Activated T-cell treated with anti-CD3 and anti-CD28 coated beads, Interleukin-2, amount 50 U/mL, for 24 hours (primary cell): ENCODE measurements at regions not wholly inside any gene's neighbourhood (a gene's known extent, or its start where the extent isn't known, plus 50 kb on each side); places are given as distances from the start of the nearest gene placed in this dataset.

Source experiments
- DNase-seq: peaks from one replicate; pipeline ENCODE4 v3.0.0-alpha.2; 2020
- H3K27ac Mint-ChIP-seq: 2 replicates; pipeline ENCODE4 v1.8.0; 2020; ENCODE audit warnings: mild to moderate bottlenecking, mixed read lengths
- H3K27me3 Mint-ChIP-seq: 2 replicates; pipeline ENCODE4 v1.8.0; 2020; ENCODE audit warnings: mixed read lengths
- H3K36me3 Mint-ChIP-seq: 2 replicates; pipeline ENCODE4 v1.8.0; 2020; ENCODE audit warnings: low read depth, mixed read lengths
- H3K4me1 Mint-ChIP-seq: 2 replicates; pipeline ENCODE4 v1.8.0; 2020; ENCODE audit warnings: low read depth, mixed read lengths
- H3K4me3 Mint-ChIP-seq: 2 replicates; pipeline ENCODE4 v1.8.0; 2020; ENCODE audit warnings: mild to moderate bottlenecking, moderate library complexity, mixed read lengths
- H3K9me3 Mint-ChIP-seq: 2 replicates; pipeline ENCODE4 v1.8.0; 2020; ENCODE audit warnings: mixed read lengths

DNA sequence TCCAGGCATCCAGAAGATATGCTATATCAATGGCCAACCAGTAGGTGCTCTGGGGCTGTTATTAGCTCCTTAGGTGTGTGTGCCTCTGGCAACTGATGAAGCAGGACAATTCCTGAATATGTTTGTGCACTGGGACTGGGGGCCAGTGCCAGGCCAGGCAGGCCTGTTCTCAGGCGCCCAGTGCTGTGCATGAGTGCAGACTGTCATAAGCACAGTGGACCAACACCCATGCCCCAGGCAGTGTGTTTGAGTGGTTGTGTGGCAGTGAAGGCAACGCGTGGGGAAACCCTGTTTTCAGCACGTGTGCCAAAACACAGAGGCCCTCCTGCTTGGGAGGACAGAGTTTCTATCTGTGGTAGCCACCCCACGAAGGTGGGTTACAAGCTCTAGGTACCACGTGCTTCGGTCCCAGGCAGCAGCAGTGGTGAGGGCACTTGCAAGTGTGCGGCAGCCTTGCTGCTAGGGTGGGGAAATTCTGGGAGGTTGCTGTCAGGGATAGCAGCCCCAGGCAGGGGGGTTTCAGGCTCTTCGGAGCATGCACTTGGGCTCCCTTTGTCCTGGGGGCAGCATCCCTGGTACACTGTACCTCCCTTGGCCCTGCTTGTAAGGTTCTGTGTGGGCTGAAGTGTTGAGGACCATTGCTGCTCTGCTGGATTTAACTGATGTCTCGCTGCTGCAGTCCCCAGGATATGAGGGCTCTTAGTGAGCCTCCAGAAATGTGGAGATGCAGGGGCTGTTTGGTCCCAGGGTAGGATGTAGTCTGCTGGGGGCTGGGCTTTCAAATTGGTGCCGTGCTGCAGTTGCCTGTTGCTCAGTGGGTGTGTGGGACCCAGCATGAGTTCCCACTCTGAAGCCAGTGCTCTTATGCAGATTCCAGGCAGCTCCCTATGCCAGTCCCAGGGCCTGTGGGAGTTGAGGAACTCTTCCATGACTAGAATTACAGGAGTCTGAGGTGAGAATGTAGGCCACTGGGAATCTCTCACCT is 280.9 kb downstream of the RPRM start:
- H3K36me3 Mint-ChIP-seq: no peaks in the 10 kb centered on the region
- H3K4me1 Mint-ChIP-seq: no peaks in the 10 kb centered on the region
- DNase-seq: no peak
- no peak overlapping the region for H3K27ac Mint-ChIP-seq
- no peak overlapping the region for H3K4me3 Mint-ChIP-seq
- H3K9me3 Mint-ChIP-seq: peaks cover 15% of the 10 kb centered on the region
- H3K27me3 Mint-ChIP-seq: no peaks in the 10 kb centered on the region

DNA sequence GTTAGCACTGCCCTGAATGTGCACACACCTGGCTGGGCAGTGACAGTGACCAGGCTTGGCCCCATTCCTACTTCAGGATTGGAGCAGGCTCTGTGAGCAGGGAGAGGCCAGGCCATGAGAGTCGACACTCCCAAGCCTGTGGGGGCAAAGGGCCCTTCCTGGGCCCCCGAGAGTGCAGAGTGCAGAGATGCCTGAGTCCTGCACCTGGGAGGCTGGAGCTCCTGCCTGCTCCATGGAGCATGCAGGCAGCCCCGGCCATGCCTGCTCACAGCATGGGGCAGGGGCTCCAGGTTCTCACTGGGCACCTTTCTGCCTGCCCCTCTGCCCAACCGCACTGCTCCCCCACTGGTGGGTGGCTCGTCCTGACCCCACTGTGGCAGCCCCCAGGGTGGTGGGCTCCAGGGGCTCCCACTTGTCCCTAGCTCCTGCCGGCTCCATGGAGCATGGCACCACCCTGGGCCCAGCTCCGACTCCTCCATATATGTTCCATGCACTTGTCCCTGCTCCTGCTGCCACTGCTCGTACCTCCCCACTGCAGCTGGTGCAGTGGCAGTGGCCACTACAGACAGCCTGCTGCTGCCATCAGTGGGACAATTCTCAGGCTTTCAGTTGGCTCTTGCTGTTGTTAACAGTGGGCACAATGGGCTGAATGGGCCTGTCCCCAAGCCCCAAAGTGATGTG is 282.0 kb downstream of the RPRM start:
- Mint-ChIP-seq H3K9me3 (peaks cover 15% of the 10 kb centered on the region), H3K4me3 (no peak overlapping the region), H3K36me3 (no peaks in the 10 kb centered on the region), H3K27ac (no peak overlapping the region), H3K27me3 (no peaks in the 10 kb centered on the region), H3K4me1 (no peaks in the 10 kb centered on the region)
- DNase-seq: no peak

DNA sequence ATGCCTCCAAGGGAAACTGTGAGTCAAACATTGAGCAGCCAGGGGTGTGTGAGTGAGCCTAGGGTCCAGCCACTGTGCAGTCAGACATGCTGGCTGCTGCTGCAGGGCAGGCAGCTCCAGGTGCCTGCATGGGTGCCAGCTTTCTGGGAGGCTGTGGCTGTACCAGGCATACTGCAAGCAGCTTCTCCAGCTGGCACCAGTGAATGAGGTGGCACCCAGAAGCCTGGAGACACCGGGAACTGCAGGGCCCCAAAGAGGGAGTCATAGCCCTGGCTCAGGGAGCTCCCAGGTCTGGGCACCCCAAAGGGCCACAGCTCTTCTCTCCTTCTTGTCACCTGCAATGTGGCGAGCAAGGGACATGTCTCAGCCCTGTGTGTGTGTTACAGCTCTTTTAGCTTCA is 283.2 kb downstream of the RPRM start:
- H3K36me3 Mint-ChIP-seq: no peaks in the 10 kb centered on the region
- peaks cover 15% of the 10 kb centered on the region for H3K9me3 Mint-ChIP-seq
- no peak overlapping the region for H3K27ac Mint-ChIP-seq
- H3K4me1 Mint-ChIP-seq: no peaks in the 10 kb centered on the region
- DNase-seq: no peak
- no peaks in the 10 kb centered on the region for H3K27me3 Mint-ChIP-seq
- H3K4me3 Mint-ChIP-seq: no peak overlapping the region

DNA sequence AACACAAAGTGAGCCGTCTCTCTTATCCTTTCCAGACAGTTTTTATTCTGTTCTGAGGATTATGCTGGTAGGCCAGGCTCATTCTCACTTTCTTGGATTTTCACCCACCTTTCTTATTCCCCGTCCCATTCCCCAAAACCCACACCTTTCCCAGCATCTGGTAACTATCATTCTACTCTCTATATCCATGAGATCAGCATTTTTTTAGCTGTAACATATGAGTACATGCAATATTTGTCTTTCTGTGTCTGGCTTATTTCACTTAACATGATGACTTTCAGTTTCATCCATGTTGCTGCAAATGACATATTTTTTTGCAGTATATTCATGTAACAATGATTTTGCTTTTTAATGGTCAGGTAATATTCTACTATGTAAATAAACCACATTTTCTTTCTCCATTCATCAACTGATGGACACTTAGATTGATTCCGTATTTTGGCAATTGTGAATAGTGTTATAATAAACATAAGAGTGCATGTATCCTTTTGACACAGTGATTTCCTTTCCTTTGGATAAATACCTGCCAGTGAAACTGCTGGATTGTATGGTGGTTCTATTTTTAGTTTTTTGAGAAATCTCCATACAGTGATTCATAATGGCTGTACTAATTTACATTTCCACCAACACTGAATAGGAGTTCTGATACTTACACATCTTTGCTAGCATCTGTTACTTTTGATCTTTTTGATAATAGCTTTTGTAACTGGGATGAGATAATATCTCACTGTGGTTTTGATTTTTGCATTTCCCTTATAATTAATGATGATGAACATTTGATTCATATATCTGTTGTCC is 289.3 kb downstream of the RPRM start:
- no peaks in the 10 kb centered on the region for H3K36me3 Mint-ChIP-seq
- peaks cover 4% of the 10 kb centered on the region for H3K9me3 Mint-ChIP-seq

GRCh38 chr2:153179808-153180207 is 298.8 kb downstream of the RPRM start:
- no peaks in the 10 kb centered on the region for H3K4me1 Mint-ChIP-seq
- H3K36me3 Mint-ChIP-seq: no peaks in the 10 kb centered on the region
- no peak overlapping the region for H3K4me3 Mint-ChIP-seq
- H3K27ac Mint-ChIP-seq: no peak overlapping the region
- no peaks in the 10 kb centered on the region for H3K9me3 Mint-ChIP-seq
- H3K27me3 Mint-ChIP-seq: no peaks in the 10 kb centered on the region
- DNase-seq: no peak

More for the DNA sequence above, 289.3 kb downstream of the RPRM start:
- no peak for DNase-seq
- Mint-ChIP-seq H3K4me3 (no peak overlapping the region), H3K27me3 (no peaks in the 10 kb centered on the region), H3K27ac (no peak overlapping the region), H3K4me1 (no peaks in the 10 kb centered on the region)

- Mint-ChIP-seq H3K4me1 (no peaks in the 10 kb centered on the region), H3K9me3 (peaks cover 4% of the 10 kb centered on the region), H3K27me3 (no peaks in the 10 kb centered on the region), H3K27ac (no peak overlapping the region), H3K4me3 (no peak overlapping the region), H3K36me3 (no peaks in the 10 kb centered on the region)
- DNase-seq: no peak
Observed at GRCh38 chr2:153169609-153170008, 309.0 kb downstream of the RPRM start.

- no peak overlapping the region for H3K27ac Mint-ChIP-seq
- H3K27me3 Mint-ChIP-seq: no peaks in the 10 kb centered on the region
- H3K4me3 Mint-ChIP-seq: no peak overlapping the region
- no peaks in the 10 kb centered on the region for H3K9me3 Mint-ChIP-seq
- no peaks in the 10 kb centered on the region for H3K36me3 Mint-ChIP-seq
- no peak for DNase-seq
- H3K4me1 Mint-ChIP-seq: no peaks in the 10 kb centered on the region
Observed at GRCh38 chr2:153165021-153165420, 313.5 kb downstream of the RPRM start.

DNA sequence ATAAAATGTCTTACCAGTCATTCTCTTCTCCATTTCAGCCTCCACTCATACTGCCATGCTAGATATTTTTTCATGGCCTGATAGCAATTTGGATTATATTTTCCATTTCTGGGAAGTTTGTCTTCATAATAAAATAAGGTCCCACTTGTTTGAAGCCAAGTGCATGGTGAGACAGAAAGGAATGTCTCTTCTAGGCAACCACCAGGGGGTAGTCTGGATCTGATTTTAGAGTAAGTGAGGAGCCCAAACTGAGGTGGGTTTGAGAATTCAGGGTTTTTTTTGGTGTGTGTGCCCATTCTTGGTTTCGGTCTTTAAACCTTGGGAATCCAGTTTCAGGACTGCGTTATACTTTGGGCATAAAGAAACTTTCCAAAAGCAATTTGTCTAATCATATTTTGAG is 315.5 kb downstream of the RPRM start:
- no peak for DNase-seq
- Mint-ChIP-seq H3K36me3 (no peaks in the 10 kb centered on the region), H3K9me3 (no peaks in the 10 kb centered on the region), H3K27ac (no peak overlapping the region), H3K4me1 (no peaks in the 10 kb centered on the region), H3K4me3 (no peak overlapping the region), H3K27me3 (no peaks in the 10 kb centered on the region)

DNA sequence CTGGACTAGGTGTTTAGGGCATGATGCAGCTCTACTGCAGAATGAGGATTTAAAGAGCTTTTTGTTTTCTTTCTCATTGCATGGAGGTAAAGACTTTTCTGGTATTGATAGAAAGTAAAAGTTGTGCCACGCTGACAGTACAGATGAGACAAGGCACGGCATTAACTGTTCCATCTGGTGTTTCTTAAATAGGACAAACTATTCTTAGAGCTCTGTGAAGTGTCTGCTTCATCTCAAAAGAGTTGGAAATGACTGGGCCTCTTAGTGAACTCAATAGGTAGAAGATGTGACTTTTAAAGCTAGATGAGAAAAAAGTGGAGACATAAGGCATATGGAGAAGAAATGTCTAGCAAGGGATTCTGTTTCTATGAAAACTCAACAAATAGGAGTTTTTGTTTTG is 321.8 kb downstream of the RPRM start:
- no peak for DNase-seq
- Mint-ChIP-seq H3K4me3 (no peak overlapping the region), H3K9me3 (peaks cover 6% of the 10 kb centered on the region), H3K27me3 (peaks cover 2% of the 10 kb centered on the region), H3K4me1 (no peaks in the 10 kb centered on the region), H3K27ac (no peak overlapping the region), H3K36me3 (no peaks in the 10 kb centered on the region)

- Mint-ChIP-seq H3K9me3 (peaks cover 6% of the 10 kb centered on the region), H3K36me3 (no peaks in the 10 kb centered on the region), H3K27me3 (peaks cover 2% of the 10 kb centered on the region), H3K4me1 (no peaks in the 10 kb centered on the region), H3K27ac (no peak overlapping the region), H3K4me3 (no peak overlapping the region)
- no peak for DNase-seq
Observed at GRCh38 chr2:153152036-153152435, 326.5 kb downstream of the RPRM start.

DNA sequence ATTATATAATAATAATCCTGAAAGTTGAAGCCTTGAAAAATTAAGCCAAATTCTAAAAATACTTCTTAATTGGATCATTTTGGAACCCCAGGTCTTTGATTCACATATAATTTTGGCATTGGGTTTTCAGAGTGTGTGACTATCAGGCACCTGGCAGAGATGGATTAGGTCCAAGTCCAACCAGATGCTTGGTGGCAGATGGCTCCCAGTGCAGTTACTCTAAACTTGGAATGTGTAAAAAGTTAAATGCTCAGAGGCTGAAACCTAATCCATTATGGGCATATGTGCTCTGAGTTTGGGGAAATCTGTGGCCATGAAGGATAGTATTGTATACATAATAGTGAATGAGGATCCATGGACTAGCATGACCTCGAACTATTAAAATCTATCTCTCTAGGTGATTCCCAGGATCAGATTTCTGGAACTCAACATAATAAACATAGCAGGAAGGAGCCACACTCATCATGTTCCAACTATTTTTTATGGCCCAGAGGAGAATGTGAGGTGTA is 333.0 kb downstream of the RPRM start:
- Mint-ChIP-seq H3K27ac (no peak overlapping the region), H3K4me1 (no peaks in the 10 kb centered on the region), H3K4me3 (no peak overlapping the region), H3K36me3 (no peaks in the 10 kb centered on the region), H3K9me3 (no peaks in the 10 kb centered on the region), H3K27me3 (no peaks in the 10 kb centered on the region)
- DNase-seq: no peak

- Mint-ChIP-seq H3K36me3 (no peaks in the 10 kb centered on the region), H3K9me3 (no peaks in the 10 kb centered on the region), H3K4me3 (no peak overlapping the region), H3K27me3 (no peaks in the 10 kb centered on the region), H3K4me1 (no peaks in the 10 kb centered on the region), H3K27ac (no peak overlapping the region)
- no peak for DNase-seq
Observed at GRCh38 chr2:153143540-153143939, 335.0 kb downstream of the RPRM start.

DNA sequence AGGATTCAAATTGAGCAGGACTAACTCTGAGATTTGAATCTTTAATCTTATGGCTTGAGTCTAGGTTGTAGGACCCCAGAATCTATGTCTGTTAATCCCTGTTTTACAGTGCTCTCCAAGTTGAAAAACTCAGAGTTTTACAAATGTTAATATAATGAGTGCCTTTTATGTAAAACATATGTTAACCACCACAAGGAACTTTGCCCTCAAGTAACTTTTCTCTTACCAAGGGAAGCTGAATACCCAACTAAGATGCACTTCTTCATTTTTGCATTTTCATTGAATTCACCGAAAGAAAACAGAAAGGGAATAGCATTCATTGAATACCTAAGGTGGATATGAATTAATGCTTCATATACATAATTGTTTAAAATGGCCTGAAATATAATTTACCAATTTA is 338.1 kb downstream of the RPRM start:
- no peak overlapping the region for H3K4me3 Mint-ChIP-seq
- no peaks in the 10 kb centered on the region for H3K9me3 Mint-ChIP-seq
- H3K36me3 Mint-ChIP-seq: no peaks in the 10 kb centered on the region
- no peaks in the 10 kb centered on the region for H3K27me3 Mint-ChIP-seq
- H3K4me1 Mint-ChIP-seq: no peaks in the 10 kb centered on the region
- no peak overlapping the region for H3K27ac Mint-ChIP-seq
- no peak for DNase-seq

GRCh38 chr2:153138651-153139375 is 339.7 kb downstream of the RPRM start:
- Mint-ChIP-seq H3K4me3 (no peak overlapping the region), H3K27ac (no peak overlapping the region), H3K9me3 (no peaks in the 10 kb centered on the region), H3K27me3 (no peaks in the 10 kb centered on the region), H3K36me3 (no peaks in the 10 kb centered on the region), H3K4me1 (no peaks in the 10 kb centered on the region)
- no peak for DNase-seq
